ENCODE measurements at regions not wholly inside any gene's neighbourhood (a gene's known extent, or its start where the extent isn't known, plus 50 kb on each side); places are given as distances from the start of the nearest gene placed in this dataset.

DNA sequence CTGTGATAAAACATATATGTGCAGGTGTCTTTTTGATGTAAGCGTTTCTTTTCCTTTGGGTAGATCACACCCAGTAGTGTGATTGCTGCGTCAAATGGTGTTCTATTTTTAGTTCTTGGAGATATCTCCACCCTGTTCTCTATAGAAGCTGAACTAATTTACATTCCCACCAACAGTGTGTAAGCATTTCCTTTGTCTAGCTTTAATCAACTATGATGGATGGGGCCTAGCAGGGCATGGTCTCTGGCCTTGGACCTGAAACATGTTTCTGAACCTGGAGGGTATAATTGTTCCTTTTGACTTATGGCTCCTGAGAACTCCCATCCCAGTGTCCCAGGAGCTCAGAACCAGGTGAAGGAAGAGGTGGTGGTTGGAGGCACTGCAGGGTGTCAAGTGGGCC is 93.9 kb downstream of the HAPSTR1 start:
- DNase-seq (ENCODE audit: low spot score), result no peak
- no peak overlapping the region for H3K27ac ChIP-seq
- ChIA-PET POLR2A (ENCODE audit: low non-redundant PET) (no interaction called here), CTCF (no interaction called here)
- TF ChIP-seq, protein P1, sequence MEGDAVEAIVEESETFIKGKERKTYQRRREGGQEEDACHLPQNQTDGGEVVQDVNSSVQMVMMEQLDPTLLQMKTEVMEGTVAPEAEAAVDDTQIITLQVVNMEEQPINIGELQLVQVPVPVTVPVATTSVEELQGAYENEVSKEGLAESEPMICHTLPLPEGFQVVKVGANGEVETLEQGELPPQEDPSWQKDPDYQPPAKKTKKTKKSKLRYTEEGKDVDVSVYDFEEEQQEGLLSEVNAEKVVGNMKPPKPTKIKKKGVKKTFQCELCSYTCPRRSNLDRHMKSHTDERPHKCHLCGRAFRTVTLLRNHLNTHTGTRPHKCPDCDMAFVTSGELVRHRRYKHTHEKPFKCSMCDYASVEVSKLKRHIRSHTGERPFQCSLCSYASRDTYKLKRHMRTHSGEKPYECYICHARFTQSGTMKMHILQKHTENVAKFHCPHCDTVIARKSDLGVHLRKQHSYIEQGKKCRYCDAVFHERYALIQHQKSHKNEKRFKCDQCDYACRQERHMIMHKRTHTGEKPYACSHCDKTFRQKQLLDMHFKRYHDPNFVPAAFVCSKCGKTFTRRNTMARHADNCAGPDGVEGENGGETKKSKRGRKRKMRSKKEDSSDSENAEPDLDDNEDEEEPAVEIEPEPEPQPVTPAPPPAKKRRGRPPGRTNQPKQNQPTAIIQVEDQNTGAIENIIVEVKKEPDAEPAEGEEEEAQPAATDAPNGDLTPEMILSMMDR (conservative IDR thresholded peaks at IDR 0.05; ENCODE audit: low read depth), result no peak

DNA sequence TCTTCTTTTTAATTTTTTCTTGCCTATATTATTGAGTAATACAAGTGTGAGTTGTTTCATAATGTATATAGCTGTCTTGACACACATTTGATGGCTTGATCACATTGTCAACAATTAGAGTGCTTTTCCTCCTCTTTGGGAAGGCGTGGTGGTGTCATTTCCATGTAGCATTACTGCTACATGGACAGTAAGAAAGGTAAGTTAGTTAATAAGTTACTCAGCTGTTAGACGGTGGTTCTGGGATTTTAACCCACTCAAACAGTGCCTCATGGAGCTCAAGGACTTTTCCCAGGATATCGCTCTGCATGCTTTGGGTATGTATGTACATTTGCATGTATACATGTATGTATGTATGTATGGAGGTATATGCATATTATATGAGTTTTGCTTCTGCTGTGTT is 94.6 kb downstream of the HAPSTR1 start:
- TF ChIP-seq, protein P1 (conservative IDR thresholded peaks at IDR 0.05; ENCODE audit: low read depth), result no peak
- ChIA-PET CTCF (no interaction called here), POLR2A (ENCODE audit: low non-redundant PET) (no interaction called here)
- no peak for DNase-seq (ENCODE audit: low spot score)
- no peak overlapping the region for H3K27ac ChIP-seq

DNA sequence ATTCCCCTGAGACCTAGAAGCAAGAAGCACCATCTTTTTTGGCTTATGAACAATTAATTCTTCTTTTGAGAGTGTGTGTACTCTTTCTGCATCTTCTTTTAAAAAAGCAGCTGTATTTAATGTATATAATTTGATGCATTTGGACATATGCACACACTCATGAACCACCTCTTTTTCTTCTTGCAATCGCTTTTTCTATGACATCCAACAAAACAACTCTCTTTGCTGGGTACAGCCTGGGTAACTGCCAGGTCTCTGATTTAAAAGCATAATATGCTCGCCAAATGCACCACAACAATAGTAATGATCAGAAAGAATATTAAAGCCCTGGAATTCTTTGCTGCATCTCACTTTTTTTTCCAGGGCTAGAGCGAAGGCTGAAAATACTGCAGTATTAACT is 97.3 kb downstream of the HAPSTR1 start:
- ChIA-PET CTCF (no interaction called here), POLR2A (ENCODE audit: low non-redundant PET) (no interaction called here)
- H3K27ac ChIP-seq, result no peak overlapping the region
- TF ChIP-seq, protein P1 (conservative IDR thresholded peaks at IDR 0.05; ENCODE audit: low read depth), result no peak
- no peak for DNase-seq (ENCODE audit: low spot score)

DNA sequence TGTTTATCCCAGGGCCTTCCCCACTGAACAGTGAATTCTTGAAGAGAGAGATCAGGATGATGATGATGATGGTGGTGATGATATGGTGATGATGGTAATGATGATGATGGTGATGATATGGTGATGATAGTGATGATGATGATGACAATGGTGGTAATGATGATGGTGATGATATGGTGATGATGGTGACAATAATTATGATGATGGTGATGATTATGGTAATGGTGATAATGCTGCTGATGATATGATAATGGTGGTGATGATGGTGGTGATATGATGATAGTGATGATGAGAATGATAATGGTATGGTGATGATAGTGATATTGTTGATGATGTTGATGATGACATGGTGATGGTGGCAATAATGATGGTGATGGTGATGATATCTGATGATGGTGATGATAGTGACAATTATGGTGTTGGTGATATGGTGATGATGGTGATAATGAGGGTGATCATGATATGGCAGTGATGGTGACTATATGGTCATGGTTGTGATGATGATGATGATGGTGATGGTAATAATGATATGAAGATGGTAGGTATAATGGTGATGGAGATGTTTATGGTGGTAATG is 99.9 kb downstream of the HAPSTR1 start:
- ChIA-PET CTCF (no interaction called here), POLR2A (ENCODE audit: low non-redundant PET) (no interaction called here)
- TF ChIP-seq, protein P1 (conservative IDR thresholded peaks at IDR 0.05; ENCODE audit: low read depth), result no peak

DNA sequence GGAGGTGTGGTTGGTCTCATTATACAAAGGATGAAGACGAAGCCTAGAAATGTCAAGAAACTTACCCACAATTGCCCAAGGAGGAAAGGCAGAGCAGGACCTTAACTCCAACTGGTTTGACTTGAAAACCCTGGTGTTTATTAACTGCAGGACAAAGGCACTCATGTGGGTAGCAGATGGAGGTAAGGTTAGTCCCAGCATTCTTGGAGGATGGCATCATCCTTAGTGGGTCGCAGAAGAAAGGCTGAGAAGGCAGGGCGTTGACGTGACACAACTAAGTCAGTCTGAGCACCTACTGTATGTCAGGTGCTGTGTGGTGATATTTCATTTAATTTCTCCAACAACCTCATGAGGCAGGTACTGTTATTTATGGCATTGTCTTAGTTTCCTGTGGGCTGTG is 101.3 kb downstream of the HAPSTR1 start:
- H3K27ac ChIP-seq, result no peak overlapping the region
- ChIA-PET POLR2A (ENCODE audit: low non-redundant PET) (no interaction called here), CTCF (no interaction called here)
- DNase-seq (ENCODE audit: low spot score), result no peak
- TF ChIP-seq, protein P1 (conservative IDR thresholded peaks at IDR 0.05; ENCODE audit: low read depth), result no peak

More for the DNA sequence above, 99.9 kb downstream of the HAPSTR1 start:
- no peak for DNase-seq (ENCODE audit: low spot score)
- no peak overlapping the region for H3K27ac ChIP-seq

DNA sequence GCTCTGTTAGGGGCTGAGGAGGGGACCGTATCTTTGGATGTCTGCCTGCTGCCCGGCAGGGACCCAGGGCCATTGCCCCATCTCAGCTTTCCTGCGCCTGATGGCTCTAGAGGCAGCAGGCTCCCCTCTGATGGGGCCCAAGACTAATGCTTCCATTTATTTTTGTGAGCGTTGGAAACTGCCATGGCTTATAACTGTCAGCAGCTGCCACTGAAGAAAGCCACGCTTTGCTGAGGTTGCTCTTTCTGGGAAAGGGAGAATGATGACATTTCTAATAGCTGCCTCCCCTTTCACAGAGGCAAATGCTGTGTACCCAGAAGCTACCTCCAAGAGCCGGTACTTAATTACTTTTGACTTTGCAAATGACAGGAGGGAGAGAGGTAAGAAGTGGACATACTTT is 103.8 kb downstream of the HAPSTR1 start:
- no peak overlapping the region for H3K27ac ChIP-seq
- ChIA-PET CTCF (no interaction called here), POLR2A (ENCODE audit: low non-redundant PET) (no interaction called here)
- DNase-seq (ENCODE audit: low spot score), result no peak
- TF ChIP-seq, protein P1 (conservative IDR thresholded peaks at IDR 0.05; ENCODE audit: low read depth), result no peak
